ENCODE measurements at regions not wholly inside any gene's neighbourhood (a gene's known extent, or its start where the extent isn't known, plus 50 kb on each side); places are given as distances from the start of the nearest gene placed in this dataset.
A peak's percentile ranks its signal among the peaks of the same experiment; 100 is the strongest.
"Not testable (repeated sequence)": the region's sequence is repeated elsewhere in the genome, so short reads cannot be mapped to it uniquely, and the experiment has no call there.

GRCh38 chr4:110359076-110359475 lies 116.9 kb upstream of the ENPEP start:
- FAIRE-seq = no peak

GRCh38 chr4:110357521-110357920 lies 118.4 kb upstream of the ENPEP start:
- no peak for FAIRE-seq

GRCh38 chr4:110354460-110354859 lies 121.5 kb upstream of the ENPEP start:
- no peak for FAIRE-seq

- FAIRE-seq = no peak
Observed at GRCh38 chr4:110352670-110353442, 123.1 kb upstream of the ENPEP start.

- FAIRE-seq = no peak
Observed at GRCh38 chr4:110348711-110349383, 127.1 kb upstream of the ENPEP start.

GRCh38 chr4:110347805-110348204 lies 128.2 kb upstream of the ENPEP start:
- no peak for FAIRE-seq

GRCh38 chr4:110344165-110344564 lies 131.8 kb upstream of the ENPEP start:
- no peak for FAIRE-seq

- no peak for FAIRE-seq
Observed at GRCh38 chr4:110343534-110343933, 132.4 kb upstream of the ENPEP start.

GRCh38 chr4:110341118-110341517 lies 134.8 kb upstream of the ENPEP start:
- not testable (repeated sequence) for FAIRE-seq

GRCh38 chr4:110335399-110335798 lies 137.0 kb upstream of the ELOVL6 start:
- no peak for FAIRE-seq

- FAIRE-seq = no peak
Observed at GRCh38 chr4:110332483-110332882, 134.1 kb upstream of the ELOVL6 start.

GRCh38 chr4:110326426-110326825 lies 128.0 kb upstream of the ELOVL6 start:
- not testable (repeated sequence) for FAIRE-seq

- FAIRE-seq = no peak
Observed at GRCh38 chr4:110310795-110311194, 112.4 kb upstream of the ELOVL6 start.

- peak; percentile 57 for FAIRE-seq
Observed at GRCh38 chr4:110309675-110310074, 111.3 kb upstream of the ELOVL6 start.

- FAIRE-seq = no peak
Observed at GRCh38 chr4:110306303-110306702, 107.9 kb upstream of the ELOVL6 start.

GRCh38 chr4:110305455-110305854 lies 107.0 kb upstream of the ELOVL6 start:
- no peak for FAIRE-seq

- FAIRE-seq = peak; percentile 5
Observed at GRCh38 chr4:110296892-110297291, 98.5 kb upstream of the ELOVL6 start.

GRCh38 chr4:110294165-110294564 lies 95.8 kb upstream of the ELOVL6 start:
- no peak for FAIRE-seq

GRCh38 chr4:110292994-110293744 lies 94.8 kb upstream of the ELOVL6 start:
- no peak for FAIRE-seq

GRCh38 chr4:110290511-110290910 lies 92.1 kb upstream of the ELOVL6 start:
- no peak for FAIRE-seq

GRCh38 chr4:110289601-110290100 lies 91.2 kb upstream of the ELOVL6 start:
- no peak for FAIRE-seq

- no peak for FAIRE-seq
Observed at GRCh38 chr4:110287130-110287529, 88.7 kb upstream of the ELOVL6 start.

- no peak for FAIRE-seq
Observed at GRCh38 chr4:110278127-110278526, 79.7 kb upstream of the ELOVL6 start.

Measured in colon (tissue), 2 donors.